Right atrium auricular region (tissue), 2 donors: ENCODE measurements at regions not wholly inside any gene's neighbourhood (a gene's known extent, or its start where the extent isn't known, plus 50 kb on each side); places are given as distances from the start of the nearest gene placed in this dataset.

Source experiments
- DNase-seq: peaks from one replicate; pipeline ENCODE4 v3.0.0-alpha.2; 2019; ENCODE audit warnings: low spot score
- H3K27ac ChIP-seq, 2 donors: fragments of 200-600 bp; sonication (generic); 1 replicate in 1 of 2; 2 replicates in 1 of 2; pipeline ENCODE4 v1.5.1; 2016 to 2019
- H3K27me3 ChIP-seq, 2 donors: fragments of 200-600 bp; sonication (generic); one replicate each; pipeline versions ENCODE4 v1.5.1 to v1.6.0; 2017 to 2019
- H3K36me3 ChIP-seq: fragments of 200-600 bp; sonication (generic); one replicate; pipeline ENCODE4 v1.5.1; 2016
- H3K4me1 ChIP-seq, 2 donors: fragments of 200-600 bp; sonication (generic); one replicate each; pipeline versions ENCODE4 v1.5.1 to v1.6.0; 2017 to 2019
- H3K4me3 ChIP-seq, 2 donors: fragments of 200-600 bp; sonication (generic); 1 replicate in 1 of 2; 2 replicates in 1 of 2; pipeline ENCODE4 v1.5.1; 2017 to 2019; ENCODE audit warnings: mild to moderate bottlenecking in 1 of 2, moderate library complexity in 1 of 2
- H3K9me3 ChIP-seq, 2 donors: fragments of 200-600 bp; sonication (generic); one replicate each; pipeline ENCODE4 v1.5.1; 2019
- TF ChIP-seq, protein P1 (sequence below), 2 donors: fragments of 200-600 bp; sonication (generic); IDR thresholded peaks; one replicate each; pipeline ENCODE4 v1.5.1; 2019; ENCODE audit warnings: antibody characterized with exemption in 2 of 2

DNA sequence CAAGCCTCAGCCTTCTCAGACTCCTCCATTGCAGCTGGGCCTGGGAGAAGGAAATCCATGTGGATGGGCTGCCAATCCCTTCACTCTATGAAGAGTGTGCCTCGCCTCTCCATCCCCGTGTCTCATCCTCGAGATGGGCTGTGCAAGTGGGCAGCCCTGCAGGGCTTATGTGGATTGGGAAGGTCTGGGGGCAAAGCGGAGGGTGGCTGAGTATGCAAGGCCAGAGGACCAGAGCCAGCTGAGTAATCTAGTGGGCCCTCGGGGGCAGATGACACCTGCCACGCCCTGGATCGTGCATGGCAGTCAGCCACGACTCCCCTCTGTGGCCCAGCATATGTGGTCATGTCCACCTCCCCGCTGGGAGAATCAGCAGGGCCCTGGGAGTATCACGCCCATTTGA, 78.9 kb downstream of the IRX5 start:
- TF ChIP-seq, protein P1, sequence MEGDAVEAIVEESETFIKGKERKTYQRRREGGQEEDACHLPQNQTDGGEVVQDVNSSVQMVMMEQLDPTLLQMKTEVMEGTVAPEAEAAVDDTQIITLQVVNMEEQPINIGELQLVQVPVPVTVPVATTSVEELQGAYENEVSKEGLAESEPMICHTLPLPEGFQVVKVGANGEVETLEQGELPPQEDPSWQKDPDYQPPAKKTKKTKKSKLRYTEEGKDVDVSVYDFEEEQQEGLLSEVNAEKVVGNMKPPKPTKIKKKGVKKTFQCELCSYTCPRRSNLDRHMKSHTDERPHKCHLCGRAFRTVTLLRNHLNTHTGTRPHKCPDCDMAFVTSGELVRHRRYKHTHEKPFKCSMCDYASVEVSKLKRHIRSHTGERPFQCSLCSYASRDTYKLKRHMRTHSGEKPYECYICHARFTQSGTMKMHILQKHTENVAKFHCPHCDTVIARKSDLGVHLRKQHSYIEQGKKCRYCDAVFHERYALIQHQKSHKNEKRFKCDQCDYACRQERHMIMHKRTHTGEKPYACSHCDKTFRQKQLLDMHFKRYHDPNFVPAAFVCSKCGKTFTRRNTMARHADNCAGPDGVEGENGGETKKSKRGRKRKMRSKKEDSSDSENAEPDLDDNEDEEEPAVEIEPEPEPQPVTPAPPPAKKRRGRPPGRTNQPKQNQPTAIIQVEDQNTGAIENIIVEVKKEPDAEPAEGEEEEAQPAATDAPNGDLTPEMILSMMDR (IDR thresholded peaks at IDR 0.05), result no peak
- H3K4me3 ChIP-seq, result no peak overlapping the region
- H3K27me3 ChIP-seq, result no peaks in the 10 kb centered on the region
- no peaks in the 10 kb centered on the region for H3K4me1 ChIP-seq
- no peaks in the 10 kb centered on the region for H3K9me3 ChIP-seq
- H3K27ac ChIP-seq, result no peak overlapping the region
- DNase-seq, result no peak
- no peaks in the 10 kb centered on the region for H3K36me3 ChIP-seq

DNA sequence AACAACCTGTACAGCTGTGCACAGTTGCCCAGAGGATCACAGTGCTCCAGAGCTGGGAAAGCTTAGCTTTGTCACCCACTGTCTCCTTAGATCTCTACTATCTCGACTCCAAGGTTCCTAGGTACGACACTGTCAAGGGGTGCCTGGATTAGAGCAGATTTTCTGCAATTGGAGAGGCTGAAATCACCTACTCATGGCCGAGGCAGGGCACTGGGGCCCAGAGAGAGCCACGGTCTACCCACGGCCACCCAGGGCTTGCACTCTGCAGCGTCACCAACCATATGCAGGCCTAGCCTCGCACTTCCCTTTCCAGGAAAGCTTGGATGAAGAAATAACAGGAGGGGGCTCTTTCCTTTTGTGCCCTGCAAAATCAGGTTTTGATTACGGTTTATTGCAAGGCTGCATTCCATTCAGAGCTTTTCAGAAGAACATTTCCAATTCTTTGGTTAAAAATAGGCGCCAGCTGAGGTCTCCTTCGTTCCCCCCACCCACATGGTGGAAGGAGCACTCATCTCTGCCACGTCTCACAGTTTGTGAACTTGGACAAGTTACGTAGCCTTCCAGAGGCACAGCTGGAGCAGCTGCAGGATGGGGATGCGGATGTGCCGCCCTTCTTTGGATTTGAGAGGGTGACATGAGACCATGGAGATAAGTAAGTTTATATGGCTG, 80.0 kb downstream of the IRX5 start:
- Histone ChIP-seq H3K4me3 (no peak overlapping the region), H3K4me1 (no peaks in the 10 kb centered on the region), H3K36me3 (no peaks in the 10 kb centered on the region), H3K27ac (no peak overlapping the region), H3K27me3 (no peaks in the 10 kb centered on the region), H3K9me3 (no peaks in the 10 kb centered on the region)
- DNase-seq, result no peak
- TF ChIP-seq, protein P1 (IDR thresholded peaks at IDR 0.05), result no peak

DNA sequence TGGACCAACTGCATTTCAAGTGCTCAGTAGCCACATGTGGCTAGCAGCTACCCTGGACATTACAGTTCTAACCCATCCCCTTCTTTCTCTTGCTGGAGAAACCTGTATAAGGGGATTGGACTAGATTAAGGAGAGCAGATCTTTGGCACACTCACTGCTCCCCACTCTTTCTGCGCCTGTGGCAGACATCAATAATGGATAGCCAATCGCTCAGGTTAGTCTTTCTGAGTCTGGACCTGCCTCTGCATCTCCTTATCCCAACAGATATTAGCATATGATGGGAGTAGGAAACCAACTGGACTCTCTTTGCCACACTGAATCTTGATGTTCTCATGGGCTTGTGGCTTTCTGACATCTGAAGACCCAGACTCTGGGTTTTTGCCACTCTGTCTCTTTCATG, 81.7 kb downstream of the IRX5 start:
- H3K9me3 ChIP-seq, result no peaks in the 10 kb centered on the region

DNA sequence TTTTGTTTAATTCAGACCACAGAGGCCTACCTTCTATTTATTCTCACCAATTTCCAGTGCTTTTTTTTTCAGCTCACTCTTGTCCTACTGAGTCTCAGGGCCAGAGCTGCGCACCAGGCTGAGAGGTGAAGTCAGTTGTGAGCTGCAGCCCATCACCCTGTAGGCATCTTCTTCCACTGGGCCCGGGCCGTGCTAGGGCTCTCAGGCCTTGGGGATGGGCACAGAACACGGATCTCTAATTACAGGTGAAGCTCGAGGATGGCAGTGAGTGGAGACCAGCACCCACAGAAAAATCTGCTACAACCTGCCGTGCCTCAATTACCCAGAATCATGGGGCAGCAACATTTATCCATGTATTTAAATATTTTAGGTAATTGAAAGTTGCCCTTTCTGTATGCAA, 82.1 kb downstream of the IRX5 start:
- TF ChIP-seq, protein P1 (IDR thresholded peaks at IDR 0.05), result no peak
- DNase-seq, result no peak
- Histone ChIP-seq H3K4me1 (no peaks in the 10 kb centered on the region), H3K27me3 (no peaks in the 10 kb centered on the region), H3K36me3 (no peaks in the 10 kb centered on the region), H3K27ac (no peak overlapping the region), H3K9me3 (no peaks in the 10 kb centered on the region), H3K4me3 (no peak overlapping the region)

More for the DNA sequence above, 81.7 kb downstream of the IRX5 start:
- DNase-seq, result no peak
- no peaks in the 10 kb centered on the region for H3K27me3 ChIP-seq
- TF ChIP-seq, protein P1 (IDR thresholded peaks at IDR 0.05), result no peak
- H3K4me1 ChIP-seq, result no peaks in the 10 kb centered on the region
- H3K36me3 ChIP-seq, result no peaks in the 10 kb centered on the region
- H3K4me3 ChIP-seq, result no peak overlapping the region
- no peak overlapping the region for H3K27ac ChIP-seq

DNA sequence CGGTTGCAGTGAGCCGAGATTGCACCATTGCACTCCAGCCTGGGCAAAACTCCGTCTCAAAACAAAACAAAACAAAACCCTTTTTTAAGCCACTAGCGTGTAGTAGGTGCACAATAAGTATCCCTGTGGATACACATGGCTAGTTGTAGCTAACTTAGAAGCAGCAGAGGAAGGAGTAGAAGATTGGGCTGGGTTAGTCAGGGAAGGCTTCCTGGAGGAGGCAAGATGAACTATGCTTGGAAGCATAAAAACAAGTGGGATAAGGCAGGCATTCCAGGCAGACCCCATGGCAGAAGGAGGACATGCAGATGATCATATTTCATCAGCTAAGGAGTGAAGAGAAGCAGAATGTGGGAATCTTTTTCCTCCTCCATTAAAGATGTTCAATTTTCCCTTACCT, 83.4 kb downstream of the IRX5 start:
- H3K4me3 ChIP-seq, result no peak overlapping the region
- no peak for DNase-seq
- no peaks in the 10 kb centered on the region for H3K27me3 ChIP-seq
- no peaks in the 10 kb centered on the region for H3K36me3 ChIP-seq
- no peaks in the 10 kb centered on the region for H3K4me1 ChIP-seq
- TF ChIP-seq, protein P1 (IDR thresholded peaks at IDR 0.05), result no peak
- H3K9me3 ChIP-seq, result no peaks in the 10 kb centered on the region
- no peak overlapping the region for H3K27ac ChIP-seq
